Kidney (tissue), 13 donors: ENCODE measurements at regions not wholly inside any gene's neighbourhood (a gene's known extent, or its start where the extent isn't known, plus 50 kb on each side); places are given as distances from the start of the nearest gene placed in this dataset.

ENCODE experiments used
- DNase-seq, 5 donors: peaks; one replicate each; pipeline ENCODE4 v3.0.0-alpha.2; 2013 to 2020
- FAIRE-seq: peaks from 2 replicates; lab custom pipeline; 2012; peaks lifted over from hg19 to GRCh38; lab: Jason Lieb, UNC
- H3K27ac ChIP-seq, 2 donors: one replicate each; pipeline ENCODE4 v1.7.0; 2013; ENCODE audit warnings: low read depth in 2 of 2, low read length in 2 of 2, inconsistent platforms in 1 of 2
- H3K27me3 ChIP-seq: one replicate; pipeline ENCODE4 v1.7.1; 2013; ENCODE audit warnings: low read length, inconsistent platforms; ENCODE audit not compliant: control insufficient read depth, insufficient read depth
- H3K36me3 ChIP-seq, 3 donors: one replicate each; pipeline versions ENCODE4 v1.7.0 to v1.7.1; 2013; ENCODE audit warnings: low read length in 3 of 3, control low read depth in 1 of 3, inconsistent platforms in 1 of 3; ENCODE audit not compliant: insufficient read depth in 3 of 3, control insufficient read depth in 2 of 3
- H3K4me1 ChIP-seq, 3 donors: one replicate each; pipeline versions ENCODE4 v1.7.0 to v1.7.1; 2013; ENCODE audit warnings: low read length in 3 of 3, inconsistent platforms in 1 of 3, low read depth in 1 of 3; ENCODE audit not compliant: control insufficient read depth in 2 of 3, insufficient read depth in 2 of 3
- H3K4me3 ChIP-seq, 3 donors: one replicate each; pipeline versions ENCODE4 v1.7.0 to v1.8.1; 2013; ENCODE audit warnings: low read length in 3 of 3, control low read depth in 1 of 3, inconsistent platforms in 1 of 3
- H3K9ac ChIP-seq, 3 donors: one replicate each; pipeline versions ENCODE4 v1.7.0 to v1.7.1; 2013; ENCODE audit warnings: low read length in 3 of 3, control low read depth in 1 of 3, inconsistent platforms in 1 of 3
- H3K9me3 ChIP-seq, 3 donors: one replicate each; pipeline versions ENCODE4 v1.7.0 to v1.7.1; 2013; ENCODE audit warnings: low read length in 3 of 3, control low read depth in 1 of 3, inconsistent platforms in 1 of 3; ENCODE audit not compliant: control insufficient read depth in 2 of 3, insufficient read depth in 1 of 3
- CTCF ChIP-seq: IDR thresholded peaks from 3 replicates; pipeline ENCODE4 v1.5.1; 2012; ENCODE audit warnings: mild to moderate bottlenecking, moderate library complexity, borderline replicate concordance; ENCODE audit not compliant: insufficient read depth; ENCODE audit errors: extremely low read depth
- intact Hi-C: fragments of 100-400 bp; cut with DNase I; formaldehyde crosslinking; loops from one replicate; pipeline ENCODE4 v1.11.1; 2022
- donor health status: control.
- donor health status: control.
- donor health status: control.
- donor health status: control.
- donor health status: control.
- donor health status: DM: yes; HTN: yes; CAD: no.
- donor health status: Normal renal cell carcinoma (clear cell type).

GRCh38 chr2:51657849-51658248, 625.9 kb upstream of the NRXN1 start:
- H3K9ac ChIP-seq, result no peak overlapping the region
- no peak overlapping the region for H3K4me3 ChIP-seq
- no peak for TF ChIP-seq CTCF
- no peak for DNase-seq
- H3K4me1 ChIP-seq, result no peaks in the 10 kb centered on the region
- H3K27ac ChIP-seq, result no peak overlapping the region
- intact Hi-C loops, result no loop called here
- FAIRE-seq, result no peak
- no peaks in the 10 kb centered on the region for H3K9me3 ChIP-seq
- no peaks in the 10 kb centered on the region for H3K27me3 ChIP-seq
- no peaks in the 10 kb centered on the region for H3K36me3 ChIP-seq

DNA sequence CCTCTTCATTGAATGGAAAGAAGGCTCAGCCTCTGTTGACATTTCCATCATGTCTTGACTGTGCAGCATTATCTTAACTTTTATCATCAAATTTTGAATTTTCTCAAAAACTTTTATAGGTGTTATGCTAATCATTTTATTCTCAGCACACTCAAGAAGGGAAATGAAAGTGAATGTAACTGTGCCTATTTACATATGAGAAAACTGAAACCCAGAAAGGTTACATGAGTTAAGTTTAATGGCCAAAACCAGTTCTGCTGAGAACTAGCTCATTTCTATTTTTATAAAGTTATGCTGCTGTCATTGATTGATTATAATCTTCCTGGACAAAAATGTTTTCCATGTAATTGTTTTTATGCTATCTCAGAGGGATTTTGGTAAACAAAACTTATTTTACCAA, 618.8 kb upstream of the NRXN1 start:
- Histone ChIP-seq H3K36me3 (no peaks in the 10 kb centered on the region), H3K4me1 (no peaks in the 10 kb centered on the region), H3K4me3 (no peak overlapping the region), H3K9me3 (no peaks in the 10 kb centered on the region), H3K27ac (no peak overlapping the region), H3K27me3 (no peaks in the 10 kb centered on the region), H3K9ac (no peak overlapping the region)
- intact Hi-C loops, result no loop called here
- DNase-seq, result no peak
- no peak for TF ChIP-seq CTCF
- FAIRE-seq, result no peak

DNA sequence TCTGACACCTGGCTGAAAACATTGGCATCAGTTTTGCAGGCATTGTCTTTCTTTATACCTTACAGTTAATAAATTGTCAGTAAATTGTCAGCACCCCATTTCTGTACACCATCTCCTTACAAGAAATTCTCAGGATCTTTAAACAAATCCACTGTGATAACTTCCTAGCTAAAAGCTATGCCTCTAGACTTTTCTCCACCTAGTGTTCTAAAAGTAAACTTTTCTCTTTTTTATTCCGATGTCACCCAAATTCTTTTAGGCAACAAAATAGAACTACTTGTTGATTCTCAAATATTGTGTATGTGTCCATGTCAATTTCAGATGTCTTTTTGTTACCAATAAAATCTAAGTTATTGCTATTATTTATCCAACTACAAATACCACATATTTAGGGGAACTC, 617.4 kb upstream of the NRXN1 start:
- DNase-seq, result no peak
- H3K4me1 ChIP-seq, result no peaks in the 10 kb centered on the region
- TF ChIP-seq CTCF, result no peak
- H3K27me3 ChIP-seq, result no peaks in the 10 kb centered on the region
- H3K4me3 ChIP-seq, result no peak overlapping the region
- no peaks in the 10 kb centered on the region for H3K9me3 ChIP-seq
- intact Hi-C loops, result no loop called here
- no peak overlapping the region for H3K27ac ChIP-seq
- H3K36me3 ChIP-seq, result no peaks in the 10 kb centered on the region
- no peak for FAIRE-seq
- H3K9ac ChIP-seq, result no peak overlapping the region

DNA sequence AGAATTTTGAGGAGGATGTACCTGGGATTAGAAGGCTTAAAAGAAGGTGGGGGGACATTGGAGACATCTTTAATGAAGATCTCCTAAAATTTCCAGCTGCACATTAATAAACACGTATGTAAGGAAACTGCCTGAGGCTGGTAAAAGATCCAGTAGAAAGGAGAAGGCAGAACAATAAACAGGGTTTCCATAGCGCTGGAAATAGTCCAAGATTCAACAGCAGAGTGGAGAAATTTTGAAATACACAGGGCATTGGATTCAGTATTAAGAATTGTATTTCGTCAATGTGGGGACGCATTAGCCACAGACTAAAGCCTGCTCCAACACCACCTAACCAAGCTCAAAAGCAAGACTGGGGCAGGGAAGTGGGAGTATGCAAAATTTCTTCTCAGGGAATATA, 606.9 kb upstream of the NRXN1 start:
- Histone ChIP-seq H3K4me1 (no peaks in the 10 kb centered on the region), H3K4me3 (no peak overlapping the region), H3K9me3 (no peaks in the 10 kb centered on the region), H3K27me3 (no peaks in the 10 kb centered on the region), H3K9ac (no peak overlapping the region), H3K27ac (no peak overlapping the region), H3K36me3 (no peaks in the 10 kb centered on the region)
- FAIRE-seq (no peak), DNase-seq (no peak)
- TF ChIP-seq CTCF, result no peak
- intact Hi-C loops, result no loop called here
